Muscle layer of duodenum (tissue), 2 donors: ENCODE measurements at regions not wholly inside any gene's neighbourhood (a gene's known extent, or its start where the extent isn't known, plus 50 kb on each side); places are given as distances from the start of the nearest gene placed in this dataset.

Experiments
- H3K27ac ChIP-seq: one replicate; pipeline ENCODE4 v1.7.0; 2013; ENCODE audit warnings: mild to moderate bottlenecking, low read length
- H3K27me3 ChIP-seq: one replicate; pipeline ENCODE4 v1.7.0; 2013; ENCODE audit warnings: low read depth, mild to moderate bottlenecking, control low read depth, low read length
- H3K36me3 ChIP-seq, 2 donors: one replicate each; pipeline ENCODE4 v1.7.0; 2013; ENCODE audit warnings: low read length in 2 of 2, control low read depth in 1 of 2, mild to moderate bottlenecking in 1 of 2; ENCODE audit not compliant: insufficient read depth in 2 of 2, control insufficient read depth in 1 of 2
- H3K4me1 ChIP-seq, 2 donors: one replicate each; pipeline ENCODE4 v1.7.0; 2013; ENCODE audit warnings: low read length in 2 of 2, mild to moderate bottlenecking in 2 of 2, control low read depth in 1 of 2, moderate library complexity in 1 of 2; ENCODE audit not compliant: insufficient read depth in 2 of 2, control insufficient read depth in 1 of 2
- H3K4me3 ChIP-seq, 2 donors: one replicate each; pipeline ENCODE4 v1.7.0; 2013; ENCODE audit warnings: low read length in 2 of 2, low read depth in 1 of 2, mild to moderate bottlenecking in 1 of 2
- H3K9me3 ChIP-seq, 2 donors: one replicate each; pipeline ENCODE4 v1.7.0; 2013; ENCODE audit warnings: low read length in 2 of 2, control low read depth in 1 of 2, mild to moderate bottlenecking in 1 of 2; ENCODE audit not compliant: control insufficient read depth in 1 of 2
- donor health status: healthy.

- Histone ChIP-seq H3K4me1 (no peaks in the 10 kb centered on the region), H3K9me3 (no peaks in the 10 kb centered on the region), H3K27me3 (no peaks in the 10 kb centered on the region), H3K4me3 (no peak overlapping the region), H3K27ac (no peak overlapping the region), H3K36me3 (no peaks in the 10 kb centered on the region)
Measured at GRCh38 chr7:124452186-124452585, 313.4 kb downstream of the GPR37 start.

- Histone ChIP-seq H3K36me3 (no peaks in the 10 kb centered on the region), H3K27ac (no peak overlapping the region), H3K9me3 (no peaks in the 10 kb centered on the region), H3K4me3 (no peak overlapping the region), H3K27me3 (no peaks in the 10 kb centered on the region), H3K4me1 (no peaks in the 10 kb centered on the region)
Measured at GRCh38 chr7:124449896-124450295, 315.7 kb downstream of the GPR37 start.

DNA sequence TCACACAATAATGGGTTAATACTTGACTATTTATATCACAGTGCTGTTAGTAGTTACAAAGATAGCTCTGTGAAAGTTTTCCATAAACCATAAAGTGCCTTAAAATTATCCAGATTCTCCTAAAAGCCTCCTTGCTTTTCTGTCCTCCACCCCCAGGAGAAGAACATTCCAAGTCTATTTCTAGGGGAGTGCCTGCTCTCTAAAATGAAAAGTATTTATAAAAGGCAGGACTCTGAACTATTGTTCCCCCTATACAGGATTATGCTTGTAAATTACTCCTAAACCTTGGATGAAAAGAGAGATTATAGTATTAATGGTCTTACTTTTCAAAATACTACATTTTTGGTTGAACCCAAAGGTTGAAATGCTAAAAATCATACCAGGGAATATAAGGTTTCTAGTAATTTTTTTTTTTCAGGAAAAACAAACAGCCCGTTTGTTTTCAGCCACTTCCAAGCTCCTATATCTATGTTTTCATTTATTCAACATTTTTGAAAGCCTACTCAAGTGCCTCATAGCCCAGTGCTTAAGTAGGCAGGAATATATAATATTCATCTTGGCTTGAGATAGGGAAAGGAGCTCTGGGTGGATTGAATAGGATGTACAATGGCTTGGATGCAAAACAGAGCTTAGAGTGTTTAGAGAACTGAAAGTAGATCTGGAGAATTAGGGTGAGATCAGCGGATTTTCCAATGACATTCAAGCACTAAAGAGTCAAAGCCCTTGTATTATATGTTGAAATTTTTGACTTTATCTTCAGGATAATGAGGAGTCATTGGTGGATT lies 320.7 kb downstream of the GPR37 start:
- H3K4me3 ChIP-seq: no peak overlapping the region
- H3K9me3 ChIP-seq: no peaks in the 10 kb centered on the region
- no peaks in the 10 kb centered on the region for H3K27me3 ChIP-seq
- no peak overlapping the region for H3K27ac ChIP-seq
- no peaks in the 10 kb centered on the region for H3K4me1 ChIP-seq
- no peaks in the 10 kb centered on the region for H3K36me3 ChIP-seq

- Histone ChIP-seq H3K36me3 (no peaks in the 10 kb centered on the region), H3K9me3 (no peaks in the 10 kb centered on the region), H3K27me3 (no peaks in the 10 kb centered on the region), H3K4me1 (no peaks in the 10 kb centered on the region), H3K27ac (no peak overlapping the region), H3K4me3 (no peak overlapping the region)
Measured at GRCh38 chr7:124443762-124444161, 321.8 kb downstream of the GPR37 start.

DNA sequence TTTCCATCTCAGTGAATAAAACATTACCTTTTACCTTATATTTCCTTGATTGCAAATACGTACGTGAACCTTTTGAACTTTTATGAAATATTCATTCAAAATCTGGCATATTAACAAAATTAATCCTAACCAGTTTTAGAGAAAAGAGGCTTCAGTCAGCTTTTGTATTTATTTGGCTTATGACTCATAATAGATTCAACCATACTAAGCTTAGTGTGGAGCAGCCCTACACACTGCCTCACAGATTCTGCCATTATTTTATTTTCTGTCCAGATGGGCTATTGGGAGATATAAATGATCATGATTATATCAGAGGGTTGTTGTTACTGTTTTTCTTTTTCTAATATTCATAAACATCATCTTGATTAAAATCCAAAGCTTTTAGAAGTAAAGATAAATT lies 325.5 kb downstream of the GPR37 start:
- no peaks in the 10 kb centered on the region for H3K36me3 ChIP-seq
- no peaks in the 10 kb centered on the region for H3K9me3 ChIP-seq
- no peak overlapping the region for H3K27ac ChIP-seq
- no peaks in the 10 kb centered on the region for H3K4me1 ChIP-seq
- no peaks in the 10 kb centered on the region for H3K27me3 ChIP-seq
- no peak overlapping the region for H3K4me3 ChIP-seq

DNA sequence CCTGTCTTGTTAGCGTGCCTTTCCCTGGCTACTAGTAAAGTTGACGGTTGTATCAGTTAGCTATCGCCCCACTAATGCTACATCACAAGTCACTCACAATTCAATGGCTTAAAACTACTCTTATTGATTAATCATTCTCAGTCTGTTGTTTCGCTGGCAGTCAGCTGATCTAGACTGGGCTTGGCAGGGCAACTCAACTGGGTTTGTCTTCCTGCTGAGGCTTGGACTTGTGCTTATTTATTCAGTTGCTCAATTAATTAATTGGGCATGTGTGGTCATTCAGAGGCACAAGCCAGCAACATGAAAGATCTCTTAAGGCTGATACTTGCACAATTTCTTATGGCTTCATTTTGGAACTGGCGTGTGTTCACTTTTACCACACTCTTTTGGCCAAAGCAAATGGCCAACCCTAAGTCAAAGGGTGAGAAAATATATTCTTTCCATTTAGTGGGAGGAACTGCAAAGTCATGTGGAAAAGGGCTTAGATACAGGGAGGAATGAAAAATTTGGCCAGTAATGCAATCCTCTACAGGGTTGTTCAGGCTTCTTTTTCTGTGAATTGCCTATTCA lies 333.5 kb downstream of the GPR37 start:
- Histone ChIP-seq H3K27me3 (no peaks in the 10 kb centered on the region), H3K27ac (no peak overlapping the region)

GRCh38 chr7:124429923-124430322 lies 335.7 kb downstream of the GPR37 start:
- Histone ChIP-seq H3K4me3 (no peak overlapping the region), H3K27ac (no peak overlapping the region), H3K9me3 (no peaks in the 10 kb centered on the region), H3K36me3 (no peaks in the 10 kb centered on the region), H3K27me3 (no peaks in the 10 kb centered on the region), H3K4me1 (no peaks in the 10 kb centered on the region)

More for the DNA sequence above, 333.5 kb downstream of the GPR37 start:
- Histone ChIP-seq H3K36me3 (no peaks in the 10 kb centered on the region), H3K4me1 (no peaks in the 10 kb centered on the region), H3K4me3 (no peak overlapping the region), H3K9me3 (no peaks in the 10 kb centered on the region)

GRCh38 chr7:124428781-124429180 lies 336.8 kb downstream of the GPR37 start:
- H3K4me1 ChIP-seq: no peaks in the 10 kb centered on the region
- no peak overlapping the region for H3K27ac ChIP-seq
- no peaks in the 10 kb centered on the region for H3K27me3 ChIP-seq
- no peaks in the 10 kb centered on the region for H3K9me3 ChIP-seq
- H3K36me3 ChIP-seq: no peaks in the 10 kb centered on the region
- no peak overlapping the region for H3K4me3 ChIP-seq

- Histone ChIP-seq H3K27me3 (no peaks in the 10 kb centered on the region), H3K27ac (no peak overlapping the region)
Measured at GRCh38 chr7:124426621-124427020, 339.0 kb downstream of the GPR37 start.

DNA sequence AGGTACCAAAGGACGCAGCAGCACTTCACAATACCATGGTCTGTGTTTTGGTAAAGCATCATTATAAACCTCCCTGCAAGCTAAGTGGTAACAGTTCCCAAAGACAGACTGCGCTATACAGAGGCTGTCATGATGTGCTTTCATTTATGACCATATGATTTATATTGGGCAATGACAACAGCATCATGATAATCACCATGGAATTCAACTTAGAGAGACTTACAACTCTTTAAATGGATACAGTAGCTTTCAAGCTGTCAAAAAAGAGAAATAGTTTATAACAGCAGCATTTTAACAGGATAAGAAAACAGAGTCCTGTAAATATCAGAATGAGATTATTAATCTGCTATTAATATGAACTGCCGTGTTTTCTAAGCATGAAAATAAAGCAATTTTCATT lies 341.7 kb downstream of the GPR37 start:
- H3K9me3 ChIP-seq: no peaks in the 10 kb centered on the region

More at GRCh38 chr7:124426621-124427020, 339.0 kb downstream of the GPR37 start:
- no peak overlapping the region for H3K4me3 ChIP-seq
- H3K36me3 ChIP-seq: no peaks in the 10 kb centered on the region
- H3K4me1 ChIP-seq: no peaks in the 10 kb centered on the region
- H3K9me3 ChIP-seq: no peaks in the 10 kb centered on the region

DNA sequence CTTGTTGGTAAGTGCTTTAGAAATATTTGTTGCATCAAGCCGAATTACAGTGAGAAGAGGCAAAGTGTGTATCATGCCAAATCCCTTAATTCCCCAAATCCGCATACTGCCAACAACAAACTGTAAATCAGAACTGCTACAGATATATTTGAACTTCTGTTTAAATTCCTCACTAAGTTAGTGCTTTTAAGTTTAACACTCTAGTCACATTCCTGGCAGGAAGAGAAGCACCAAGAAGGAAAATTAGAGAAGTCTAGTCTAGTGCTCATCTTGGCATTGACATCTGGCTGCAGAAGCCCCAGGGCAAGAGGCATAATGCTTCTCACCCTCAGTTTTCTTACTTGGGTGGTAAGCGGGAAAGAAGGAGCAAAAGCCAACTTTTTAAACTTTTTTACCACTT lies 343.5 kb downstream of the GPR37 start:
- H3K27ac ChIP-seq: no peak overlapping the region
- no peaks in the 10 kb centered on the region for H3K4me1 ChIP-seq
- H3K36me3 ChIP-seq: no peaks in the 10 kb centered on the region
- no peaks in the 10 kb centered on the region for H3K9me3 ChIP-seq
- no peak overlapping the region for H3K4me3 ChIP-seq
- H3K27me3 ChIP-seq: no peaks in the 10 kb centered on the region

More for the DNA sequence above, 341.7 kb downstream of the GPR37 start:
- Histone ChIP-seq H3K36me3 (no peaks in the 10 kb centered on the region), H3K4me3 (no peak overlapping the region), H3K27ac (no peak overlapping the region), H3K4me1 (no peaks in the 10 kb centered on the region), H3K27me3 (no peaks in the 10 kb centered on the region)

DNA sequence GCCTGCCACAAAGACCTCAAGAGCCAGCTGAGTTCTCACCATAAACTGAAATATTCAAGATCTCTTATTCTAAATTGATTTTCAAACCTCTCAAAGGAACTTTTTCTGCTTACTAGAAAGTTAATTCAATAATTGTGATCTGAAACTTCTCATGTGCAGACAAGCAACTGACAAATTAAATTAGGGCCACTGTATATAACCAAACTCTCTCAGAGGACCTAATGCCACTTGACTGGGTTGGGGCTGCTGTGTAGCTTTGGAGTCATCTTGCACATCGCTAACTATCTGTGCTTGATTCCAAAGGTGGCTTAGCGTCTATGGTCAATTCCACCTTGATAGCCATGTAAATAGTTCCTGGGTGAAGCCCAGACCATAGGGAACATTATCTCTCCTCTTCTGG lies 345.2 kb downstream of the GPR37 start:
- Histone ChIP-seq H3K9me3 (no peaks in the 10 kb centered on the region), H3K36me3 (no peaks in the 10 kb centered on the region), H3K4me1 (no peaks in the 10 kb centered on the region), H3K27me3 (no peaks in the 10 kb centered on the region), H3K4me3 (no peak overlapping the region), H3K27ac (no peak overlapping the region)
